ENCODE measurements at regions not wholly inside any gene's neighbourhood (a gene's known extent, or its start where the extent isn't known, plus 50 kb on each side); places are given as distances from the start of the nearest gene placed in this dataset.

- Histone ChIP-seq H3K4me2 (ENCODE audit: low read length) (no peak overlapping the region), H3K9me2 (ENCODE audit: insufficient read depth, low read length) (no peaks in the 10 kb centered on the region), H3K27ac (ENCODE audit: low read length) (no peak overlapping the region), H4K20me1 (ENCODE audit: insufficient read depth) (no peaks in the 10 kb centered on the region), H3K4me3 (ENCODE audit: low read length) (no peak overlapping the region), H3F3A (ENCODE audit: insufficient read depth, low read length, poor library complexity, severe bottlenecking) (no peaks in the 10 kb centered on the region), H2AFZ (ENCODE audit: low read depth, low read length) (no peak overlapping the region), H3K36me3 (ENCODE audit: insufficient read depth, low read length) (no peaks in the 10 kb centered on the region), H3K9me3 (ENCODE audit: low read length) (no peaks in the 10 kb centered on the region), H3K9ac (ENCODE audit: low read length) (no peak overlapping the region), H3K27me3 (ENCODE audit: insufficient read depth, low read depth, low read length) (no peaks in the 10 kb centered on the region), H3K79me2 (replicated peaks; ENCODE audit: insufficient read depth, low read length) (no peaks in the 10 kb centered on the region)
- TF ChIP-seq CTCF (IDR thresholded peaks at IDR 0.05; ENCODE audit: poor library complexity, severe bottlenecking) (peak; percentile 60), TAF1 (IDR thresholded peaks at IDR 0.05; ENCODE audit: low read depth) (no peak), EP300 (conservative IDR thresholded peaks at IDR 0.05; ENCODE audit: poor library complexity, severe bottlenecking) (no peak), REST (IDR thresholded peaks at IDR 0.05; ENCODE audit: borderline replicate concordance) (no peak), SMC3 (conservative IDR thresholded peaks at IDR 0.05; ENCODE audit: poor library complexity) (peak; percentile 73), RAD21 (conservative IDR thresholded peaks at IDR 0.05) (peak; percentile 71)
Observed at GRCh38 chr12:39095636-39096330, 190.4 kb upstream of the CPNE8 start.

GRCh38 chr12:39081910-39082309 is 176.5 kb upstream of the CPNE8 start:
- H2AFZ ChIP-seq (ENCODE audit: low read depth, low read length): no peak overlapping the region
- H4K20me1 ChIP-seq (ENCODE audit: insufficient read depth): no peaks in the 10 kb centered on the region

More at GRCh38 chr12:39081910-39082309, 176.5 kb upstream of the CPNE8 start:
- H3K27ac ChIP-seq (ENCODE audit: low read length): no peak overlapping the region
- no peak overlapping the region for H3K9ac ChIP-seq (ENCODE audit: low read length)
- H3K27me3 ChIP-seq (ENCODE audit: insufficient read depth, low read depth, low read length): no peaks in the 10 kb centered on the region
- H3K36me3 ChIP-seq (ENCODE audit: insufficient read depth, low read length): no peaks in the 10 kb centered on the region
- no peak for TF ChIP-seq RAD21 (conservative IDR thresholded peaks at IDR 0.05)
- TF ChIP-seq POLR2AphosphoS5 (IDR thresholded peaks at IDR 0.05): no peak
- TF ChIP-seq EZH2 (IDR thresholded peaks at IDR 0.05; ENCODE audit: borderline replicate concordance, insufficient read depth, low read length, poor library complexity, severe bottlenecking): no peak
- TF ChIP-seq EP300 (conservative IDR thresholded peaks at IDR 0.05; ENCODE audit: poor library complexity, severe bottlenecking): no peak
- TF ChIP-seq REST (IDR thresholded peaks at IDR 0.05; ENCODE audit: borderline replicate concordance): no peak
- no peak for TF ChIP-seq MXI1 (conservative IDR thresholded peaks at IDR 0.05; ENCODE audit: poor library complexity, severe bottlenecking)
- TF ChIP-seq SMC3 (conservative IDR thresholded peaks at IDR 0.05; ENCODE audit: poor library complexity): no peak
- no peak for TF ChIP-seq TAF1 (IDR thresholded peaks at IDR 0.05; ENCODE audit: low read depth)
- no peak for TF ChIP-seq CTCF (IDR thresholded peaks at IDR 0.05; ENCODE audit: poor library complexity, severe bottlenecking)
- no peaks in the 10 kb centered on the region for H3F3A ChIP-seq (ENCODE audit: insufficient read depth, low read length, poor library complexity, severe bottlenecking)
- no peaks in the 10 kb centered on the region for H3K9me2 ChIP-seq (ENCODE audit: insufficient read depth, low read length)
- H3K4me3 ChIP-seq (ENCODE audit: low read length): no peak overlapping the region
- H3K9me3 ChIP-seq (ENCODE audit: low read length): no peaks in the 10 kb centered on the region
- H3K4me2 ChIP-seq (ENCODE audit: low read length): no peak overlapping the region
- no peaks in the 10 kb centered on the region for H3K79me2 ChIP-seq (replicated peaks; ENCODE audit: insufficient read depth, low read length)
